SK-N-SH (cell line): ENCODE measurements at regions not wholly inside any gene's neighbourhood (a gene's known extent, or its start where the extent isn't known, plus 50 kb on each side); places are given as distances from the start of the nearest gene placed in this dataset.

Source experiments
- CTCF ChIA-PET: fragments of 300-600, 350-600 bp; formaldehyde crosslinking; extraction: SDS; loops from one replicate; lab custom pipeline; 2021; lab: Yijun Ruan, JAX
- POLR2A ChIA-PET: fragments of 350-600 bp; sonication (Branson Sonifier 250); formaldehyde crosslinking; extraction: SDS; loops from one replicate; lab custom pipeline; 2020; ENCODE audit warnings: antibody characterized with exemption, inconsistent platforms; lab: Yijun Ruan, JAX
- DNase-seq: peaks from one replicate; pipeline ENCODE4 v3.0.0; 2012
- H2AFZ ChIP-seq: fragments of 200-600 bp; sonication (generic); 2 replicates; pipeline ENCODE4 v1.8.1; 2016; ENCODE audit warnings: antibody characterized with exemption, mild to moderate bottlenecking, low read depth
- H3F3A ChIP-seq: fragments of 200-600 bp; sonication (generic); replicated peaks from 2 replicates; pipeline ENCODE3; 2016; ENCODE audit warnings: antibody characterized with exemption, mild to moderate bottlenecking; ENCODE audit not compliant: insufficient read depth
- H3K27ac ChIP-seq, 2 experiments: fragments of 200-500 bp in 1 of 2; fragments of 200-600 bp in 1 of 2; sonication (Bioruptor generic) in 1 of 2; sonication (generic), shearing (Covaris generic) in 1 of 2; 2 replicates each; pipeline versions ENCODE4 v1.5.1 to v1.6.1; 2014 to 2016; ENCODE audit warnings: low read depth in 2 of 2, inconsistent platforms in 1 of 2, low read length in 1 of 2, mild to moderate bottlenecking in 1 of 2, mixed read lengths in 1 of 2
- H3K27me3 ChIP-seq: fragments of 200-600 bp; sonication (generic), shearing (Covaris generic); 2 replicates; pipeline ENCODE4 v1.6.1; 2016; ENCODE audit warnings: mixed run types; ENCODE audit not compliant: insufficient read depth
- H3K36me3 ChIP-seq, 2 experiments: fragments of 200-500 bp in 1 of 2; fragments of 200-600 bp in 1 of 2; sonication (Bioruptor generic) in 1 of 2; sonication (generic) in 1 of 2; replicated peaks in 1 of 2; 2 replicates each; pipeline versions ENCODE3 to v1.5.1; 2014 to 2016; ENCODE audit warnings: low read length in 1 of 2, mild to moderate bottlenecking in 1 of 2; ENCODE audit not compliant: insufficient read depth in 2 of 2, control insufficient read depth in 1 of 2
- H3K4me1 ChIP-seq, 2 experiments: fragments of 200-500 bp in 1 of 2; fragments of 200-600 bp in 1 of 2; sonication (Bioruptor generic) in 1 of 2; sonication (generic), shearing (Covaris generic) in 1 of 2; 2 replicates each; pipeline versions ENCODE4 v1.5.1 to v1.6.1; 2014 to 2016; ENCODE audit warnings: low read depth in 1 of 2, low read length in 1 of 2, mixed run types in 1 of 2; ENCODE audit not compliant: insufficient read depth in 2 of 2, control insufficient read depth in 1 of 2
- H3K4me2 ChIP-seq: fragments of 200-600 bp; sonication (generic), shearing (Covaris generic); 2 replicates; pipeline ENCODE4 v1.6.1; 2017; ENCODE audit warnings: mixed run types
- H3K4me3 ChIP-seq, 2 experiments: fragments of 200-500 bp in 1 of 2; fragments of 200-600 bp in 1 of 2; sonication (Bioruptor generic) in 1 of 2; sonication (generic), shearing (Covaris generic) in 1 of 2; 2 replicates each; pipeline versions ENCODE4 v1.5.1 to v1.8.1; 2014 to 2016; ENCODE audit warnings: low read depth in 2 of 2, inconsistent platforms in 1 of 2, low read length in 1 of 2, mild to moderate bottlenecking in 1 of 2, mixed read lengths in 1 of 2, moderate library complexity in 1 of 2
- H3K79me2 ChIP-seq: fragments of 200-600 bp; sonication (generic); 2 replicates; pipeline ENCODE4 v1.8.1; 2017; ENCODE audit warnings: mild to moderate bottlenecking; ENCODE audit not compliant: insufficient read depth
- H3K9ac ChIP-seq: fragments of 200-600 bp; sonication (generic); 2 replicates; pipeline ENCODE4 v1.6.1; 2017; ENCODE audit warnings: mixed run types
- H3K9me2 ChIP-seq: fragments of 200-600 bp; sonication (generic); 2 replicates; pipeline ENCODE4 v1.6.1; 2017; ENCODE audit warnings: mixed run types
- H3K9me3 ChIP-seq: fragments of 200-600 bp; sonication (generic); 2 replicates; pipeline ENCODE4 v1.6.1; 2017; ENCODE audit warnings: mixed run types, mild to moderate bottlenecking, moderate library complexity
- H4K20me1 ChIP-seq: fragments of 200-600 bp; sonication (generic); 2 replicates; pipeline ENCODE4 v1.6.1; 2017; ENCODE audit warnings: mild to moderate bottlenecking, mixed run types; ENCODE audit not compliant: insufficient read depth
- CHD2 ChIP-seq: fragments of 150-350 bp; IDR thresholded peaks from 2 replicates; pipeline ENCODE4 v1.6.1; 2018; ENCODE audit warnings: low read length; ENCODE audit not compliant: partially characterized antibody
- CTCF ChIP-seq: fragments of 200-600 bp; sonication (generic); IDR thresholded peaks from 2 replicates; pipeline ENCODE4 v1.6.1; 2017; ENCODE audit warnings: antibody characterized with exemption, mild to moderate bottlenecking, moderate library complexity
- ELF1 ChIP-seq: IDR thresholded peaks from 2 replicates; pipeline ENCODE4 v1.4.0; 2012
- EZH2phosphoT487 ChIP-seq: fragments of 200-600 bp; sonication (generic); IDR thresholded peaks from 2 replicates; pipeline ENCODE4 v1.6.1; 2017; ENCODE audit warnings: low read depth, mixed run types, mild to moderate bottlenecking, antibody characterized with exemption, moderate library complexity, borderline replicate concordance
- FOXM1 ChIP-seq: IDR thresholded peaks from 2 replicates; pipeline ENCODE4 v1.4.0; 2012; ENCODE audit warnings: low read depth, mild to moderate bottlenecking
- JUND ChIP-seq: IDR thresholded peaks from 2 replicates; pipeline ENCODE4 v1.4.0; 2012
- MXI1 ChIP-seq: IDR thresholded peaks from 2 replicates; pipeline ENCODE4 v1.6.1; 2012; ENCODE audit warnings: mild to moderate bottlenecking, low read depth, low read length, improper control_type of control experiment
- NFIC ChIP-seq: IDR thresholded peaks from 2 replicates; pipeline ENCODE4 v1.4.0; 2012; ENCODE audit warnings: borderline replicate concordance
- RCOR1 ChIP-seq: fragments of 150-350 bp; IDR thresholded peaks from 2 replicates; pipeline ENCODE4 v1.6.1; 2017; ENCODE audit warnings: antibody characterized with exemption, low read length
- RFX5 ChIP-seq: IDR thresholded peaks from 2 replicates; pipeline ENCODE4 v1.6.1; 2012; ENCODE audit warnings: mild to moderate bottlenecking, improper control_type of control experiment, low read length
- RXRA ChIP-seq: IDR thresholded peaks from 2 replicates; pipeline ENCODE4 v1.4.0; 2012; ENCODE audit warnings: low read depth, mild to moderate bottlenecking, borderline replicate concordance
- SIN3A ChIP-seq: IDR thresholded peaks from 2 replicates; pipeline ENCODE4 v1.6.1; 2012; ENCODE audit warnings: low read depth, mild to moderate bottlenecking, low read length, moderate library complexity, borderline replicate concordance
- SMC3 ChIP-seq: IDR thresholded peaks from 2 replicates; pipeline ENCODE4 v1.6.1; 2012; ENCODE audit warnings: low read depth, low read length, improper control_type of control experiment
- TAF1 ChIP-seq: IDR thresholded peaks from 2 replicates; pipeline ENCODE4 v1.6.1; 2012; ENCODE audit warnings: low read depth, mild to moderate bottlenecking, low read length, moderate library complexity, borderline replicate concordance
- TEAD4 ChIP-seq: IDR thresholded peaks from 2 replicates; pipeline ENCODE4 v1.4.0; 2012; ENCODE audit warnings: mild to moderate bottlenecking, borderline replicate concordance; ENCODE audit not compliant: insufficient read depth
- USF1 ChIP-seq: IDR thresholded peaks from 2 replicates; pipeline ENCODE4 v1.4.0; 2012; ENCODE audit warnings: low read depth, borderline replicate concordance
- YY1 ChIP-seq: IDR thresholded peaks from 2 replicates; pipeline ENCODE4 v1.4.0; 2012; ENCODE audit warnings: low read depth, mild to moderate bottlenecking
- WGBS: methylation state at CpG from one replicate; pipeline ENCODE4 v1.1.6; 2017; ENCODE audit warnings: low lambda C conversion rate; 5-methylcytosine and 5-hydroxymethylcytosine counted together
- TF ChIP-seq, protein P1 (sequence below): IDR thresholded peaks from 2 replicates; pipeline ENCODE4 v1.4.0; 2012; ENCODE audit warnings: low read depth, borderline replicate concordance
- TF ChIP-seq, protein P2 (sequence below): fragments of 150-350 bp; IDR thresholded peaks from 2 replicates; pipeline ENCODE4 v1.6.1; 2017; ENCODE audit warnings: antibody characterized with exemption, low read length, low read depth, borderline replicate concordance
- TF ChIP-seq, protein P3 (sequence below): IDR thresholded peaks from 2 replicates; pipeline ENCODE4 v1.4.0; 2012; ENCODE audit warnings: low read depth

DNA sequence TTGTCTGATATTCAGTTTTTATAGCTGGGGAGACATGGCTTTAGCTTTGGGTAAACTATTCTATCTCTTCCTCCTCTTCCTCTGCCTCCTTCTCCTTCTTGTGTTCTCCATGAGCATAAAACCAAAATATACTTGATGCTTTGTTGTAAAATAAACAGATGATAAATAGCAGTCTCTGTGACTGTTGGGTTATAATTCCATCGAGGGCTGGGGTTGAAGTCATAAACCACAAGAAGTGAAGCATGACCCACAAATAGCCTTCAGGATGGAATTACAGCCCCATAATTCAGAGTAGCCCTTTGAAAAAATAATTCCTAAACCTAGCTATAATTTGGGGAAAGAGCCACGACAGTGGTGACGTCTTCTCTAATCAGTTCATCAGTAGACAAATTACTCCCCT, 177.7 kb downstream of the SNX19 start:
- Histone ChIP-seq H3K4me3 (no peak overlapping the region), H4K20me1 (no peaks in the 10 kb centered on the region), H3K79me2 (no peaks in the 10 kb centered on the region), H3K9me3 (peaks cover 16% of the 10 kb centered on the region; the same call in 1 of the 2 replicates), H3K36me3 (peaks cover 0 to 6% of the 10 kb centered on the region in 2 experiments), H2AFZ (peak overlapping the region; percentile 76; the same call in 1 of the 2 replicates), H3K9me2 (no peaks in the 10 kb centered on the region), H3K9ac (peak overlapping the region; percentile 30), H3K4me2 (peak overlapping the region; percentile 59), H3K27ac (peak overlapping the region; percentile 64 to 66; a peak in 3 of 4 replicates), H3K27me3 (no peaks in the 10 kb centered on the region), H3K4me1 (peaks cover 4 to 7% of the 10 kb centered on the region in 2 experiments; a peak in 3 of 4 replicates), H3F3A (peaks cover 26% of the 10 kb centered on the region)
- CTCF ChIA-PET = interaction anchor here (1.2 to 2.4 kb wide), 3 partner anchors 11 to 304 kb away, joined by 3 to 6 read pairs (median 4); no protein-coding TSS in a partner anchor
- POLR2A ChIA-PET = no interaction called here
- WGBS = 55% methylated on average over 3 of the region's 3 CpGs
- TF ChIP-seq YY1 (no peak), MXI1 (no peak), TEAD4 (no peak), RCOR1 (no peak), CHD2 (no peak), SMC3 (no peak), FOXM1 (no peak), SIN3A (no peak), RXRA (no peak), ELF1 (no peak), CTCF (no peak), TAF1 (no peak), USF1 (no peak), JUND (no peak), EZH2phosphoT487 (no peak), RFX5 (no peak), NFIC (no peak)
- TF ChIP-seq, protein P1, sequence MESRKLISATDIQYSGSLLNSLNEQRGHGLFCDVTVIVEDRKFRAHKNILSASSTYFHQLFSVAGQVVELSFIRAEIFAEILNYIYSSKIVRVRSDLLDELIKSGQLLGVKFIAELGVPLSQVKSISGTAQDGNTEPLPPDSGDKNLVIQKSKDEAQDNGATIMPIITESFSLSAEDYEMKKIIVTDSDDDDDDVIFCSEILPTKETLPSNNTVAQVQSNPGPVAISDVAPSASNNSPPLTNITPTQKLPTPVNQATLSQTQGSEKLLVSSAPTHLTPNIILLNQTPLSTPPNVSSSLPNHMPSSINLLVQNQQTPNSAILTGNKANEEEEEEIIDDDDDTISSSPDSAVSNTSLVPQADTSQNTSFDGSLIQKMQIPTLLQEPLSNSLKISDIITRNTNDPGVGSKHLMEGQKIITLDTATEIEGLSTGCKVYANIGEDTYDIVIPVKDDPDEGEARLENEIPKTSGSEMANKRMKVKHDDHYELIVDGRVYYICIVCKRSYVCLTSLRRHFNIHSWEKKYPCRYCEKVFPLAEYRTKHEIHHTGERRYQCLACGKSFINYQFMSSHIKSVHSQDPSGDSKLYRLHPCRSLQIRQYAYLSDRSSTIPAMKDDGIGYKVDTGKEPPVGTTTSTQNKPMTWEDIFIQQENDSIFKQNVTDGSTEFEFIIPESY = no peak
- TF ChIP-seq, protein P2, sequence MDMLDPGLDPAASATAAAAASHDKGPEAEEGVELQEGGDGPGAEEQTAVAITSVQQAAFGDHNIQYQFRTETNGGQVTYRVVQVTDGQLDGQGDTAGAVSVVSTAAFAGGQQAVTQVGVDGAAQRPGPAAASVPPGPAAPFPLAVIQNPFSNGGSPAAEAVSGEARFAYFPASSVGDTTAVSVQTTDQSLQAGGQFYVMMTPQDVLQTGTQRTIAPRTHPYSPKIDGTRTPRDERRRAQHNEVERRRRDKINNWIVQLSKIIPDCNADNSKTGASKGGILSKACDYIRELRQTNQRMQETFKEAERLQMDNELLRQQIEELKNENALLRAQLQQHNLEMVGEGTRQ = no peak
- TF ChIP-seq, protein P3, sequence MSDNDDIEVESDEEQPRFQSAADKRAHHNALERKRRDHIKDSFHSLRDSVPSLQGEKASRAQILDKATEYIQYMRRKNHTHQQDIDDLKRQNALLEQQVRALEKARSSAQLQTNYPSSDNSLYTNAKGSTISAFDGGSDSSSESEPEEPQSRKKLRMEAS = no peak
- no peak for DNase-seq
